DMS153 treated with DMSO at 0.1 percent for 48 hours (cell line): ENCODE measurements at regions not wholly inside any gene's neighbourhood (a gene's known extent, or its start where the extent isn't known, plus 50 kb on each side); places are given as distances from the start of the nearest gene placed in this dataset.
"Not testable (repeated sequence)": the region's sequence is repeated elsewhere in the genome, so short reads cannot be mapped to it uniquely, and the experiment has no call there.

Experiments
- DNase-seq: peaks from one replicate; lab custom pipeline; 2025; ENCODE audit not compliant: unreplicated experiment; lab: John Stamatoyannopoulos, UW

DNA sequence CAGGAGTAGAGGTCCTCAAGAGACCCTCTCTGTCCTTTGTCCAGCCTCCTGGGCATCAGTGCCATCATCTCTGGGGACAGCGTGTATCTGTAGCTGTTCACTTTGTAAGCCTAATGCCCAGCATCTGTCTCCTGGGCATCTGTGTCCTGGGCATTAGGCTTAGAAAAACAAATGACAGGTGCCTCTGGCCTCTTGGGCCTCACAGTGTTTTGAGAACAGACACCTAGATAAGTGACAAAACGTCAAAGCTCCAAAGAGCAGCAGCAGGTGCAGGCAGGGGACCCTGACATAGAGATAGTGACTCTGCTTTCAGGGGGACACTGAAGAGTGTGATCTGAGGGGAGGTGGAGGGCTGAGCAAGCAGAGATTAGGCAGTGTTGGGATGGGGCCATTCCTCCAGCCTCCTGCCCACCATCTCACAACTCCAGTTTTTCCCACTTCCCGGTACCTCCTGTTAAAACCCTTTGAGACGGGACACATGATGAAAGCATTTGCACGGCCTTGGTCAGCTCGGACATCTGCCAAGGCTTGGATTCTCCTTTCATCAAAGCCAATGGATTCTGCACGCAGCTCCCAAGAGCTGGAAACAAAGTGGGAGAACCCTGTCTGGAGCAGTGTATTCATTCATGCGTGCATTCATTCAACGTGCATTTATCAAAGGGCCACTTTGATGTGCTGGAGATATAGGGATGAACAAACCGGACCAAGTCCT is 55.5 kb upstream of the CD93 start:
- DNase-seq, result no peak

DNA sequence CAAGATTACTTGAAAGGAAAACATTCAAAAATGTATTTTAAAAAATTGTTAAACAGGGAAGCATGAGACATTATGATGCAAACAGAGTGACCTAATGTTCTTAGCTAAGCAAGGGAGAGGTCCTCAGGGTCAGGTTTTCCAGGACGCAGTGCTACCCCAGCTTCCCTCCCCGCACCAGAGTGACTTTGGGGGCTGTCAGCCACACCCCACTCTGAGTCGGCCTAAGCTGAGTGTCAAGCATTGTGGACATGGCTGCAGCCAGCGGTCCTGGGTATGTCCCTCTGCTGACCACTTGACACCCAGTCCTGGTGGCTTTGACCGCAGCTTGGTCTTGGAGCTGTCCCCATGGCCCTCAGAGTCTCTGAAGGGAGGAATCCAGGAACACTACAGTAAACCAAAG is 54.9 kb upstream of the CD93 start:
- no peak for DNase-seq

DNA sequence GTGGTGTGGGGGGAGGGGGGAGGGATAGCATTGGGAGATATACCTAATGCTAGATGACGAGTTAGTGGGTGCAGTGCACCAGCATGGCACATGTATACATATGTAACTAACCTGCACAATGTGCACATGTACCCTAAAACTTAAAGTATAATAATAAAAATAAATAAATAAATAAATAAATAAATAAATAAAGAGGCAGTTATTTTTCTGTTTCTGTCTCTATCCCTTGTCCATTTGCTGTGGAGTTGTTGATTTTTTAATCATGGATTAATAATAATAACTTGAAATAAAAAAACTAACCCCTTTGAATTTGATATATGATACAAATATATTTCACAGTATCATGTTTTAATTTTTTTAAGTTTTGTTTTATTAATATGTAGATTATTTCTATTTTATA is 53.9 kb upstream of the CD93 start:
- DNase-seq, result not testable (repeated sequence)

DNA sequence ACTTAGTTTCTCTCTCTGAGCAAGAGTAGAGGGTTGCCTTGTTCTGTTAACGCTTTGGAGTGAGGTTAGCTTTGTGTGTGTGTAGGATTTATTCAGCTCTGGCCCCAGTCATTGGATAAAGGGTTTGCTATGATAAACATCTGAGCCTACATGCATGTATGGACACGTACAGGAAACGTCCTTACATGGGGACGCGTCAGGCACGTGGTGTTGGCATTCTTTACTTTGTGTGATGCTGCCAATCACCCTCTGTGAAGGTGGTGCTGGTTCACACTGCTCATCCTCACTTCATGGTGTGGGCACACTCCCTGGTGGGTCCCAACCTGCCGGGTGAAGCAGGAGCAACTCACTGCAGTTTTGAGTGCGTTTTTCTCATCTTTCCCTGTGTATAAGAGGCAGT is 53.4 kb upstream of the CD93 start:
- peak; percentile 90 for DNase-seq

DNA sequence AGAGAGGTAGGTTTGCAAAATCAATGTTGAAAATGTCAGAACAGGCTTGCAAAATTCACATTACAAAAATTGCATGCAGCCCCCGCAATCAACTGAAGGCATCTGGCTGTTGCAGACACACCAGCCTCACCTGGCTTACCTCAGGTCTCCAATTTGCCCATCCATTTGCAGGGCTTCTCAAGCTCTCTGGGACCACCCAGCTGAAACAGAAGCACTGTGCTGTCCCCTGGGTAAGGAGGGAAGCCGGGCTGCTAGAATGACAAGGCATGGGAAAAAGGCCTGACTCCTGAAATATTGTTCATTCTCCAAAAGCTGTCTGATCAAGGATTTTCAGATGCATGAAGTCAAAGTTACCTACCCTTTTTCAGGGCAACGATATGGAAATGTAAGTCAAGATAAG is 52.6 kb upstream of the CD93 start:
- no peak for DNase-seq

DNA sequence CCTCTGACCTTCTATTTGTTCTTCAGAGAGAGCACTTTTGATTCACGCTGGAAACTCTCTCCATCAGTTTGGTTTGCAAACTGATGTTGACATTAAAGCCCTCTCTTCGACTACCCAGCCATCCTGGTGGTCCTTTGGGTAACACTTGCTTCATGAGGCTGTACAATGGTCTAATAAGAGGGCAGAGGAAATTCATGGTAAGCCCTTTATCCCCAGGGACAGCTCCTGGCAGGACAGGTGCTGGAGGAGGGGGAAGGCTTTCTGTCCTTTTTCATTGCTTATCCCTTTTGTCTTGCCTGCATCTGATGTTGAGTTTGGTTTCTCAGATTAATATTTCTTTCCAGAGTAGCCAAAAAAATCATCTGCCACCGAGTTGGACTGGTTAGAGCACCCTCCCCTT is 52.1 kb upstream of the CD93 start:
- no peak for DNase-seq

DNA sequence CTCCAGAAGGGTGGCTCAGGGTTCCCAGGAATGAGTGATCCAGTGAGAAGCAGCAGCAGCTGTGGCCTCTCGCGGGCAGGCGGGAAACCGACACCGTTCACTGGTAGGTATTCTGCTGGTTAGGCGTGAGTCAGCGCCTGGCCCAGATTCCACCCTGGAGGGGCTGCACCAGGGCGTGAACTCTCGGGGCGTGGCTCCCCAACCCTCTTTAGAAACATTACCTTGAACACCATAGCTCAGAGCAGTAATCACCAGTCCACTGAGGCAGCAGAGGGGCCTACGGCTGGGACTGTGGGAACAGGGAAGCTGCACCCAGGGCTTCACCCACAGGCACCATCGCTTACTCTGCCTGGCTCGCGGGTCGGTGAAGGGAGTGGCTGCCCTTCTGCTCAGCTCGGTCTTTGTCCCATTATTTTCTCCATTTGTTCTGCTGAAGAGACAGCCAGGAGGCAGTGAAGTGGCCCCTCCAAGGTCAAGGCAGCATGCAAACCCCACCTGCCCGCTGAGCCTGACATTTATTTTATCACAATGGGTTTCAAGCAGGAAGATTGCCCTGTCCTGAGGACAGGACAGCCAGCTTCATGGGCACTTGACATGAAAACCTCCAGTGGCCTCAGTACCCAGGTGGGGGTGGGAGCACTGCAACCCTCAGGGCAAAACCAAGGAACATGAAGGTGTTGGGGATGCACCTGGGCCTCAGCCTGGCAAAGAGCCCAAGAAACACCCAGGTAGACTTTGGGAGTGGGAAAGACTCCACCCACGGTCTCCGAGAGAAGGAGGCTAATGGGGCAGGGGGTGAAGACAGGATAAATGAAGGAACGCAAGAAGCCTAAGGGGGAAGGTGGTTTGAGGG is 51.0 kb upstream of the CD93 start:
- no peak for DNase-seq

DNA sequence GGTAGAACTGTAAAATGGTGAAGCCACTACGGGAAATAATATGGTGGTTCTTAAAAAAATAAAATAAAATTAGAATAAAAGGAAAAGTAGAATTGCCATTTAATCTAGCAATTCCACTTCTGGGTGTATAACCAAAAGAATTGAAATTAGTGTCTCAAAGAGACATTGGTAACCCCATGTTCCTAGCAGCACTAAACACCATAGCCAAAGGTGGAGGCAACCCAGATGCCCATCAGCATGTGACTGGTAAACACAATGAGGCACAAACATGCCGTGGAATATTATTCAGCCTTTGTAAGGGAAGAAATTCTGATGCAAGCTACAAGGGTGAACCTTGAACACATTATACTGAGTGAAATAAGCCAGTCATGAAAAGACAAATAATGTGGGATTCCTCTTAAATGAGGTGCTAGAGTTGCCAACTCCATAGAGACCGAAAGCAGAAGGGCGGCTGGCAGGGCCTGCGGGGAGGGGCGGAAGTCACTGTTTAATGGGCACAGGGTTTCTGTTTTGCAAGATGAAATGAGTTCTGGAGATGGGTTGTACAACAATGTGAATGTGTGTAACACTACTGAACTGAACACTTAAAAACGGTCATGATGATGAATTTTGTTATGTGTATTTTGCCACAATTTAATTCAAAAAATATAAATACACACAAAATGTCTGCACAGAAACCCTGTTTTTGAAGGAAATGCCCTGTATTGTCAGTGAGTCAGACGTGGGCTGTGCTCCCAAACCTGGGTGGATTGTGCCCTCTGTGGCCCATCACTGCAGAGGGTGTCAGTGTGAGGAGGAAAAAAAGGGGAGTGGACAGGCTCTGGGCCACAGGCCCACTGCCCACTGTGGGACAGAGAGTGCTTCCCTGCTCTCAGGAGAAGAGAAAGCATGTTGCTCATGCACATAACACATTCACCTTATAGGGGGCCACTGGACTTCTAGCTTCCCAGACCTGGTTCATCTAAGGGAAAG is 49.6 kb upstream of the CD93 start:
- no peak for DNase-seq
